NOMO-1 (cell line): ENCODE measurements at regions not wholly inside any gene's neighbourhood (a gene's known extent, or its start where the extent isn't known, plus 50 kb on each side); places are given as distances from the start of the nearest gene placed in this dataset.

ENCODE experiments used
- DNase-seq, 2 experiments: peaks; one replicate each; lab custom pipeline; 2025; ENCODE audit not compliant: unreplicated experiment in 2 of 2; lab: John Stamatoyannopoulos, UW

DNA sequence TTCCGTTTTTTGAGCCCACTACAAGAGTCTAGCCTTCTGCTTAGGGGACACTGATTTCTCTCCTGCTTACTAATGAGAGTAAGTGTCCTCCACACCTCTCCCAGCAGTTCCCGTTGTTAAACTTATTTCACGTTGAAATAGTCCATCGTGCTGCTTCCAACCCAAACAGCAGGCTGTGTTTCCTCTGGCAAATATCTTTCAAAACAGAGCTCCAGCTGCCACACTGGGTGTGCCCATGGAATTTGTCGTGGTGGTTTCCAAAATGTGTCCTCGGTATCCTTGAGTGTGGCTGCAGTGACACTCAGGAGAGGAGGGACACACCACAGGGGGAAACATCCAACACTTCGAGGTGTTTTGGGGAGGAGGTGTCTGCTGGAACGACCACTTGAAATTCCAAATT is 176.5 kb upstream of the RALGAPA2 start:
- DNase-seq = no peak

DNA sequence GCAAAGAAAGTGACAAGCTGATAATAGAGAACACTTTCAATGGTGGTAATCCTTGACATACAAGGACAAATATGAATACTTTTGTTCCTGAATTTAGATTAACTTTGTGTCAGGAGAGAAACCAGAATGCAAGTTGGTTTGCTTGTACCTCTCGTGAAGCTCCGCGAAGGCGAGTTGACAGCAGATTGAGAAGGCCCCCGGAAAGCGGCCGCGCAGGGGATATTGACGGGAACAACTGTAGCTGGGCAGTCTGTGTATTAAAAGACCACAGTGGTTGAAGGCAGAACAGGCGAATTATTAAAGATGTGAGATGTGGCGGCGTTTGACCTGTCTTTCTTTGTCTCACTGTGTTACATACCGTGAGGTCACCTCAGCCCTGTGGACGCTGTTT is 175.8 kb upstream of the RALGAPA2 start:
- DNase-seq = no peak

DNA sequence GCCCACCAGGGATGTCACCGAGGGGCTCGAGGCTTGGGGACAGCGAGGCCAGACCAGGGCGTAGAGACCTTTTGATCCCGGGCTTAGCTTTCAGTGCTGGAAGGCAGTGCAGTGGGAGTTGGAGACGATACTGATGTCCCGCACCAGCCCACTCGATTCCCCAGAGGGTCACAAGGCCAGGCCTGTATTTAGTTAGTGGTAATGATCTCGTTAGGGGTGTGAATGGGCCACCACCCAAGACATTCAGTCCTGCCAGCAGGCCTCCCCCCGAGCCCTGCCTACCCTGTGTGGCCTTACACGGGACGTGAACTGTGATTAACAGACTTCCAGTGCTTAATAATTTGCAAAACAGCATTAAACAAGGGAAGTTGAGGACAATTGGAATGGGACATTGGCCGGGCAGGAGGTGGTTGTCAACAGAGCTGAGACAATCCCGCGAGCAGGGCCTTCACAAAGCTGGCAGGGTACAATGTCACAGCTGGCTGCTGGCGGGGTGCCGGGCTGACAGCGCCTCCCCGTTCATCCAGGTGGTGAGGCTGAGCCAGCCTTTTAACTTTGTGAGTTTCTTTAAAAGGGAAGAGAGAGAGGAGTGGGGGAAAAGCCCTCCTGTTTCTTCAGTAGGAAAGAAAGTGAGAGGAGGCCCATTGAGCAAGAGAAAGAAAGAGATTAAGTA is 175.3 kb upstream of the RALGAPA2 start:
- no peak for DNase-seq

DNA sequence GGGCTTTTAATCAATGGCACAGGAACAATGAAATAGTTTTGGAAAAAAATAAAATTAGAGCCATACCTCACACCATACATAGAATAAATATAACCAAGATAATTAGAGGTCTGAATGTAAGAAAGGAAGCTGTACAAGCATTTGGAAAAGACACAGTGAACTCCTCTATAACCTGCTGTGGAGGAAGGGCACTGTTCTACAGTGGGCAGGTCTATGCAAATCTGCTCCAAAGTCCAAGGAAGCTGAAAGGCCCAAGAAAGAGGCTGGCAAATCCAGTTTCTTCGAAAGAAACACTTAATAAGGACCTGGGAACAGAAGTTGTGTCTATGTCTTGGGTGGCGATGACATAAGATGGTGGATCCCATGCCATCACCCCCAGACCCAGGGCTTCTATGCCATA is 169.4 kb upstream of the RALGAPA2 start:
- no peak for DNase-seq

DNA sequence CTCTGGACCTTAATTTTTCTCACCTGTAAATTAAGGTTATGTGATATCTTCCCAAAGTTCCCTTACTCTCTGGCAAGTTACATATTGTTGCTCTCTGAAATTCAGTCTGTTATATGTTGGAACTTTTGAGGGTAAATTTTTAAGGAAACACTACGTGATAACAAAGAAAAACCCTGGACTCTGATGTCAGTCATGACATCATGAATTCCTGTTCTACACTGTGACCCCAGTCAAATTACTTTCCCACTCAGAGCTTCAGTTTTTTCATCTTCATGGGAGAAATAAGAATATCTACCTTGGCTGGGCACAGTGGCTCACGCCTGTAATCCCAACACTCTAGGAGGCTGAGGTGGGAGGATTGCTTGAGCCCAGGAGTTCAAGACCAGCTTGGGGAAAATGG is 164.6 kb upstream of the RALGAPA2 start:
- DNase-seq = no peak

DNA sequence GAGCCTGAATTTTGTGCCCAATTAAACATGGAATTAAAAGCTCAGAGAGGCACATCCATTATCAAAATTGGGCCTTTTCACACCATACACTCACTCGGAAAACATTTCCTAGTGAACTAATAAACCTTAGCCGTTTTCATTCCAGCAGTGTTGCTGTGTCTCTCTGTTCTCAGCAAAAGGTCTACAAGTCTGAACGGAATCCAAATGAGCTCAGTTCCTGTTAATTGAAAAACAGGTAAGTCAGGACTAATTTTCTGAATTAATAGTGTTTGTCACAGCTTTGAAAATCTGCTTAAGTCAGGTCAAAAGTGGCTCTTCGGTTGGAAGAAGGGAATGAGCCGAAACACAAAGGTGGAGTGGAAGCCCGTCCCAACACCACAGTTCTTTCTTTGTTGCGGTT is 163.3 kb upstream of the RALGAPA2 start:
- DNase-seq = no peak

DNA sequence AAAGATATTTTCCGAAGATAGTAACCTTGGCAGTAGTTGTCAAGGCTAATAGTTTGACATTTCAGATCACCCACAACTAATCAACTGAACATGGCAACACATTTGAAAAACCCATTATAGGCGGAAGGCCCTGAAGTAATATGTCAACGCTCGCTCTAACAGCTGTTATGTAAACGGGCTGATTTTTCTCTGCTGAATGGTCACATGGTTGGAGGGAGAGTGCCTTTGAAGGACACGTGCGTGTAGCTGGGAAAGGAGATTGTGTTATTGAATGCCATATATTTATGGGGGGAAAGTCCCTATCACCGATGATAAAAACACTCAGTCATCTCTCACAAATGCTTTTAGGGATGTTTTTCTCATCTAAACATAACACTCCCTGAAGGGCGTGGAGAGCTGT is 160.0 kb upstream of the RALGAPA2 start:
- DNase-seq = no peak

DNA sequence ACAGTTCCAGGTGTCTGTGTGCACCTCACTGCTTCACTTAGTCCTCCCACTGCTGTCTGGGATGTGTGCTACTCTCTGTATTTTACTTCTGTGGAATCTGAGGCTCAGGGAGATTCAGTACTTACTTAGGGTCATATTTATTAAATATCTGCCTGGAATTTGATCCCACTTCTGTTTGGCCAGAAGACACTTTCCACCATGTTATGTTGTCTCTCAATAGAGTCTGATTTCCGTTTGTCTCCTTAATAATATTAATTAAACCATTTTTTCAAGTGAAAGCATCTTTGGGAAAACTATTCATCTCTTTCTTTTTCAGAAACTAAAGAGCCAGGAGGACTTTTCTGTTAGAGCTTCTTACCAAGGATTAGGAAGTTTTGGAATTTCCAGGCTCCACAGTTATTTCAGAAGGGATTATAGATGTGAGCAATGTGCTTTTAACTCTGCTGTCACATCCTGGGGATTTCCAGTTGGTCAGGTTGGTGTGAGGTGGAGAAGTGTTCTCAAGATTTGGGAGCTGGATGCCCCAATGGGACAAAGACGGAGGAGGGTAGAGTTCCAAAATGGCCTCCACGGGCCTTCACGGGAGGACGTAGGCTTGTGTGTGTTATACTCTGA is 156.8 kb upstream of the RALGAPA2 start:
- DNase-seq = no peak

DNA sequence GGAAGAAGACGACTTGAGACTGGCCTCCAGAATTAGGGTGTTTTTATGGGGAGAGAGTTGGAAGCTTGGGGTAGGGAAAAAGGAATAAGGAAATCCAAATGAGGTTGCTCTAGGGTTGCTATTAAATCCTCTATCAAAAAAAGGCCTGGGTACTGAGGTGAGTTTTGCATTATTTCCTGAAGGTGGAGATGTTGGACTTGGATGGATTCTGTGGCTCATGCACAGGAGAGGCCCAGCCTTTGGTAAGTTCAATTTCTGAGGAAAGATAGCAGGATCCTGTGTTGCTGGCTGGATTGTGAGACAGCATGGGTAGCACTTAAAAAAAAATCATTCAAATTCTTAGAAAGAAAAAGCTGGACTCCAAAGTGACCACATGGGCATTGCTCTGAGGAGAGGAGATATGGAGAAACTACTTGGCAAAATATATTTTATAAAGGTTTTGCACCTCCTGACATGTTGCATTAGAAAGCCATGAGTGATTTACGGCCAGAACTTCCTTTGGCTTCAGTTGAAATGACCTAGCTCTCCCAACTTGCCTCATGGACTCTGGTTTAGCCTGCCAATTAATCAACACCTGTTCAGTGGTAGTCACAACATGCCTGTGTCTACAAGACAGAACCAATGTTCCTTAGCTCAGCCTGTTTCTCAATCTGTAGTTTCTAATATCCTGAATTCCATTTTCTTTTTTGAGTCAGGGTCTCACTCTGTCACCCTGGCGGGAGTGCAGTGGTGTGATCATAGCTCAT is 152.1 kb upstream of the RALGAPA2 start:
- peak; percentile 33 to 41 for DNase-seq

DNA sequence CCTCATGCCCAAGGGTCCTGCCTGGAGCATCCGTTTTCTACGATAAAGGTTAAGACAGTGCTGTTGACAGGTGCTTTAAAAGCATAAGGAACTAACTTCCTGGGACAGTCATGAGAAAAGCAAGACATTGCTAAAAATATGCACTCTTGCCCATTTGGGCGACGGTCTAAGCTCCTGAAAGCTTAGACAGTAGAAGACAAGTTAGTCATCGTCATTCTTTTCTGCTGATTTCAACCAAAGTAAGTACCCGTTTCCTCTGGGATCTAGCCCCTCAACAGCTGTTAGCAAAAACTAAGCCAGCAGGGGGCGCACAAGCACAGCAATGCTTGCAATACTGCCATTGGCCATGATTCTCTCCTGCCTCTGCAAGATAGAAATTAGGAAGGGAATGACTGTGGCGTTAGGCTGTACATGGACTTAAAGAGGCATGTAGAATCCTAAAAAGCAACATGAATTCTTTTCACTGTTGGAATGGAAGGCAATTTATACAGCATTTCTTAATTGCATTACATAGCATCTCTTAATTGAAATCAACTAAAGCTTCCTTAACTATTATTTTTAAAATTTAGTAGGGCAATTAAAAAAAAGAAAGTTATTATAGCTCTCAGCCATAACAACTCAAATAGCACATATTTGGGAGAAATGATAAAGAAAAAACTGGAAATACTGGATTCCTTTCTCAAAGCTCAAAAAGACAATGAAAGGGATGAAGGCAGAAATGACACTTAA is 147.8 kb upstream of the RALGAPA2 start:
- peak; percentile 78 to 79 for DNase-seq

DNA sequence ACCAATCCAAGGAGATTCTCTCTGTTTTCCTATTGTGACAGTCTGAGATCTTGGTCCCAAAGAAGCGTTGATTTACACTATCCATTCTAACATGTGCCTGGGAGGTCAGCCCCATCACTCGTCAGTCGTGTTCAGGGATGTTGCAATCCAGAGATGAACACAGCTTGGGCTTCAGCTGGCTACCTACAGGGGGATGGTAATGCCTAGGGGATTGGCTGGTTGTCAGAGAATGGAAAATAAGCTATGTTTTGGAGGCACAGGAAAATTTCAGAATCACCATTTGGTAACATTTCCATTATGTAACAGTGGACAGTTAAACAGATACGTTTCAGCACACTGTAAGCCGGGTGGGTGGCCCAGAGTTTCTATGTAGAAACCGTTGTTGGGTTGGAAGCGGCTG is 147.1 kb upstream of the RALGAPA2 start:
- peak in 1 of 2 experiments; percentile 6 for DNase-seq

DNA sequence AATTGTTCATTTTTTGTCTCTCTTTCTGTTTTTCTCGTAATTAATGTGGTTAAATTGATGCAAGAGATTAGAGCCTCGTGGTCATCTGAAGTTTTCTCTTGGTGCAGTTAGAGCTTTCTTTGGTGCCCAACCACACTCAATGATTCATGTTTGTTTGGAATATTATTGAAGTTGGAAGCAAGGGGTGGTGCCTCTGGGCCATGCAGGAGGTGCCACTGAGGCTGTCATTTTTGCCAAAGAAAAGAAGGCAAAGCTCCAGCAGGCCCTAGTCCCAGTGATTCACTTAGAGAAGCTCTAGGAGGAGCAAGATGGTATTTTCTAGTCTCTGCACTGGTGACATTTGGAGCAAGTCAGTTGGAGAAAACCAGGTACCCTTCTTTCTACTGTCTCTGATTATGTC is 144.5 kb upstream of the RALGAPA2 start:
- DNase-seq = peak in 1 of 2 experiments; percentile 18

DNA sequence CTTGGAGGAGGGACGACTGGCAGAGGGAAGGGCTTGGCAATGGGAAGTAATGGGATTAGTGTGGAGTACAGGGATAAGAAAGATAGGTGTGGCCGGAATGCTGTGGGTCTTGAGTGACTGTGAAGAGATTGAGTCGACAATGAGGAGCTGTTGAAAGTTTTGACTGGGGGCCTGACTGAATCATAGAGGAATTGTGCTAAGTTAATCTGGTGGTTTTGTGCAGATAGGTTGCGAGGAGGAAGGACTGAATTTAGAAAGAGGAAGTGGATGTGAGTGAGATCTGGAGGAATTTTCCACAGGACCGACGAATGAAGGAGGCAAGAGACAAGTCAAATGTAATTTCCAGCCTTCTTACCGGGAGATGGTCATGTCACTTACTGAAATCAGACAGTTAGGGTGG is 143.9 kb upstream of the RALGAPA2 start:
- peak; percentile 42 to 62 for DNase-seq

DNA sequence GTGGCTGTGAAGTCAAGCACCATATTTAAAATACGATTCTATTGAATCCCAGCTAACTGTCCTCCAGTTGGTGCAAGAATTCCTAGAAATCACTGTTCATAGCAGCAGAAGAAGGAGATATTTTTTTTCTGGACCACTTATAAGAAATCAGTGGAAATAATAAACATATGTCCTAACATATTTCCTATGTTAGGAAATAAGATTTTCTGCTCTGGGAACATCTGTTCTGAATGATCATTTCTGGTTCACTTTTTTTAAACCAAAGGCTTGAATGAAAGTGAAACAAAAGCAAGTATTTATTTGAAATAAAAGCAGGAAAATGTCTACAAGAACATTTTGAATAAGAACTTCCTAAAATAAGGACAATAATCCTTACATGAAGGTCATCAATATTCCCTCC is 138.9 kb upstream of the RALGAPA2 start:
- DNase-seq = no peak

DNA sequence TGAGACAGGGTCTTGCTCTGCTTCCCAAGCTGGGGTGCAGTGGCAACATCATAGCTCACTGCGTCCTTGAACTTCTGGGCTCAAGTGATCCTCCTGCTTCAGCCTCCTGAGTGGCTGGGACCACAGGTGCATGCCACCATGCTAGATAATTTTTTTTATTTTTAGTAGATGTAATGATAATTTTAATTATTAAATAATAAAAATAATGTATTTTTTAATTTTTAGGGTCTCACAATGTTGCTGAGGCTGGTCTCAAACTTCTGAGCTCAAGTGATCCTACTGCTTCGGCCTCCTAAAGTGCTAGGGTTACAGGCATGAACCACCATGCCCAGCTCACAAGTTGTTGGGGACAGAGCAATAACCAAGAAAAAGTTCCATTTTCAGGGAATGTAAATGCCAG is 138.0 kb upstream of the RALGAPA2 start:
- DNase-seq = no peak

DNA sequence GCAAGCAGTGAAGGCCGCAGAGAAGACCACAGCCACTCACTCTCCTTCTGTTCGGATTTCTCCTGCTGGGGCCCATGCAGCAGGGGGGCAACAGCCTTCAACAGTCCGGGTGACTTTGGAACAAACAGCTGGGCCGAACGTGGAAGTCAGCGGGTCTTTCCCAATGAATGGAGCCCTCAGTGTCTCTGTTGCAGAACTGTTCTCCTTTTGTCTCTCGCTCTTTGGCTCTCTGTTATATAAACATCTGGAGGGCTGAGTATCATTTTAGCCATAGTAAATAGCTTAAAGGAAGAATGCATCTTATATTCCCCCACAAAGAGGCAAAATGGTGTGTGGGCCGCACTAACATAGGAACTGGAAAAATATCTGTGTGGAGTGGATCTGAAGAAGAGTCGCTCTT is 136.7 kb upstream of the RALGAPA2 start:
- no peak for DNase-seq

DNA sequence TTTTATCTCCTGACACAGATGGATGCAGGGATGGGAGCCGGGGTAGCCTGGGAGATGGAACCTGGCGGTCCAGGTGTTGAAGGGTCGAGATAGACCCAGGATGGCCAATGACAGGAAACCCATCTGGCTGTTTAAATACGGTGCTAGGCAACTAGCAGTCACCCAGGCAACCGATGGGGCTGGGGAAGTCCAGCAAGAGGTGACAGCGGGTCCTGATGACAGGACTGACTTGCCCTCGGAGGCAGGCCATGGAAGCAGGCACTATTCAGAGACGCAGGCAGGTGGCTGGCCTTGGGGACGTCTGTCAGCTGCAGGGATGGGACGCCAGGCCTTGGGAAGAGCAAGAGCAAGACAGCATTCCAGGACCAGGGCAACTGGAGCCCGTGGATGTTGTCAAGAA is 135.4 kb upstream of the RALGAPA2 start:
- DNase-seq = no peak

DNA sequence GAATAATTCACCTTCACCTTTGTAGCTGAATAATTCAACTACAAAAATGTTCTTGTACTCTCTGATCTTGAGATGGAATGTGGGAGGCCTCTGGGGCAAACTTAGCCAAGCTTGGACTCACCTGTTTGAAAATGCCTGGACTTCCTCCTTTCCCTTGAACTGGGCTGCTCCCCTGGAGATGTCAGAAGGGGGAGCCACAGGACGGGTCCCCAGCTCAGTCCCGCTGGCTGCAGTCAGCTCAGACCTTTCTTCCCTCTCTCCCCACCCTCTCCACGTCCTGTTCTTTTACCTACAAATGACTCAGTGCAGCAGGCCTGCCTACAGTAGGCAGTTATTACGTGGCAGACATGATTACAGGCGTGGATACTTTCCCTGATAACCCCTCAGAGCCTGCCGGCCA is 131.5 kb upstream of the RALGAPA2 start:
- DNase-seq = no peak

DNA sequence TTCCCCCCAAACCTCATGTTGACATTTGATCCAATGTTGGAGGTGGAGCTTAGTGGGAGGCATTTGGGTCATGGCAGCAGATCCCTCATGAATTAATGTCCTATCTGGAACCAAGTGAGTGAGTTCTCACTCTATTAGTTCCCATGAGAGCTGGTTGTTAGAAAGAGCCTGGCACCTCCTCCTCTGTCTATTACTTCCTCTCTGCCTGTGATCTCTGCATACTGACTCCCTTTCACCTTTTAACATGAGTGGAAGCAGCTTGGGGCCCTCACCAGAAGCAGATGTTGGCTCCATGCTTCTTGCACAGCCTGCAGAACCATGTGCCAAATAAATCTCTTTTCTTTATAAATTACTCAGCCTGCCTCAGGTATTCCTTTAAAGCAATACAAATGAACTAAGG is 127.3 kb upstream of the RALGAPA2 start:
- peak in 1 of 2 experiments; percentile 13 for DNase-seq

DNA sequence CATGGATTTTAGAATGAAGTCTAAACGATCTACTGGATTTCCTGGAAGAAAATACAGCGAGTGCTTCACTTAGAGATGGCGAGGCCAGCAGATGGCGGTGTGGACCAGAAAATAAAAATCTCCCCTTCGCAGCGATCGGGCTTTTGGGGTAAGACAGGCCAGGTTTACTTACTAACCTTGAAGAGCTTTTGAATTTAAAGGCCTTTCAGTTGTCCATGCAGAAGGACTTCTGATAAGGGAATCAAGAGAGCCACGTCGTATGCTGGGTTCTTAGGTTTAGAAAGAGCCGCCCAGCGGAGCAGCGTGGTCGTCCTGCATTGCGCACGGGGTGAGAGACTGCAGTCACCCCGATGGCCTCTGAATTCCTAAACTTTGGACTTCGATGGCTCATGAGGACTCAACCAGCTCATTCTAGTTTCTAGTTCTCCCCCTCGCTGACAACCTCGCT is 125.2 kb upstream of the RALGAPA2 start:
- DNase-seq = peak; percentile 55 to 61

DNA sequence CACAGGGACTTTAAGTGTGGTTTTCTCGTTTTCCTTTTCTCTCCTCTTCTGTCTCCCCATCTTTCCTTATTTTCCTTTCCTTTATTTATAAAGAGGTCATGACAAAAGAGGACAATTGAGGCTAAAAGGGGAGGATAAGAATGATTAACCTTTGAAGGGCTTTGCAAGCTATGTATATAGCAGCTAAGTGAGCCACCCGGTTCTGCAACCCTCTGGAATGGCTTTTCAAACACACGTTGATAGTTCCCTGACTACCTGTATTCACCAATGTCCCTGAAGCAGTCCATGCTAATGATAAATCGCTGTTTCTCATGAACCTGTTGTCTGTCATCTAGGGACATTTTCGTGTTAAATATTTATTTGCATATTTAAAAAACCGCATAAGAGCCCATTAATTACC is 124.4 kb upstream of the RALGAPA2 start:
- no peak for DNase-seq
